ENCODE measurements at regions not wholly inside any gene's neighbourhood (a gene's known extent, or its start where the extent isn't known, plus 50 kb on each side); places are given as distances from the start of the nearest gene placed in this dataset.

- H3K4me3 ChIP-seq (ENCODE audit: control insufficient read depth, low read depth, low read length): no peak overlapping the region
- TF ChIP-seq CTCF (conservative IDR thresholded peaks at IDR 0.05; ENCODE audit: control insufficient read depth, insufficient read depth, low read depth, low read length): no peak
- no peak for DNase-seq (ENCODE audit: low read depth)
Measured at GRCh38 chr2:122639176-122639575, 883.7 kb downstream of the TSN start.

DNA sequence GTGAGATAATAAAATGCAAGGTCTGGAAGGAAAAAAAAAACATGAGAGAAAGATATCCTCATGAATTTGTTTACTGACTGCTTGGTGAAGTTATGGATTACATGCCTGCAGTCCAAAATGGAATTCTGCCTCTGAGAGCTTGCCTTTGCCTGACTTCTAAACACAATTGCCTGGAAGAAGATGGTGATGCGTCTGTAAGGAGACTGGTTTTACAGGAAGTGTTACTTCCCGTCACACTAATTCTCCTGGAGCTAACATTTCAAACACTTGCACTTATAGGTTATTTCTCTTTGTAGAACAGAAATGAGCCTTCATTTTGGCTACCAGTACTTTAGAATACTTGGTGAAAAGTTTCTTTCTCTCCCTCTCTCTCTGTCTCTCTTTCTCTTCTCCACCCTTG lies 884.3 kb downstream of the TSN start:
- DNase-seq (ENCODE audit: low read depth): no peak
- H3K4me3 ChIP-seq (ENCODE audit: control insufficient read depth, low read depth, low read length): no peak overlapping the region
- TF ChIP-seq CTCF (conservative IDR thresholded peaks at IDR 0.05; ENCODE audit: control insufficient read depth, insufficient read depth, low read depth, low read length): no peak

GRCh38 chr2:122643725-122644329 lies 888.4 kb downstream of the TSN start:
- peak; percentile 95 for DNase-seq (ENCODE audit: low read depth)
- H3K4me3 ChIP-seq (ENCODE audit: control insufficient read depth, low read depth, low read length): no peak overlapping the region
- no peak for TF ChIP-seq CTCF (conservative IDR thresholded peaks at IDR 0.05; ENCODE audit: control insufficient read depth, insufficient read depth, low read depth, low read length)

DNA sequence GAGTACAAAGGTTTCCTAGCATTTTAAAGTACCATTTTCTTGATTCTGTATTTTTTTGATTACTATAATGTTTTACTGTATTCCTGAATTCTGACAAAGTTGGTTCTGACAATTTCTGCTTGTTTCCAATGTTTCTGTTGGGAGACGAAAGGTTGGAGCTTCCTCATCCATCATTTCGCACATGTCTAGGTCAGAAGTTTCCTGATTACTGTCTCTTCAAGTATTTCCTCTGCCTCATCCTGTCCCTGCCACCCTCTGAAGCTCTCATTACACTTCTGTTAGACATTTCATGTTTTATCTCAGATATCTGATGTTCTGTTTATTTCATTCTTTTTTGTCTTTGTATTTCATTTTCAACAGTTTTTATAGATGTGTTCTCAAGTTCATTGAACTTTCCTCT lies 895.8 kb downstream of the TSN start:
- no peak for TF ChIP-seq CTCF (conservative IDR thresholded peaks at IDR 0.05; ENCODE audit: control insufficient read depth, insufficient read depth, low read depth, low read length)
- no peak overlapping the region for H3K4me3 ChIP-seq (ENCODE audit: control insufficient read depth, low read depth, low read length)
- peak; percentile 15 for DNase-seq (ENCODE audit: low read depth)

- H3K4me3 ChIP-seq (ENCODE audit: control insufficient read depth, low read depth, low read length): no peak overlapping the region
- no peak for DNase-seq (ENCODE audit: low read depth)
- TF ChIP-seq CTCF (conservative IDR thresholded peaks at IDR 0.05; ENCODE audit: control insufficient read depth, insufficient read depth, low read depth, low read length): no peak
Measured at GRCh38 chr2:122651780-122652179, 896.3 kb downstream of the TSN start.

- DNase-seq (ENCODE audit: low read depth): peak; percentile 10
- no peak for TF ChIP-seq CTCF (conservative IDR thresholded peaks at IDR 0.05; ENCODE audit: control insufficient read depth, insufficient read depth, low read depth, low read length)
- H3K4me3 ChIP-seq (ENCODE audit: control insufficient read depth, low read depth, low read length): no peak overlapping the region
Measured at GRCh38 chr2:122652670-122653069, 897.2 kb downstream of the TSN start.

GRCh38 chr2:122656403-122656802 lies 901.0 kb downstream of the TSN start:
- TF ChIP-seq CTCF (conservative IDR thresholded peaks at IDR 0.05; ENCODE audit: control insufficient read depth, insufficient read depth, low read depth, low read length): no peak
- no peak for DNase-seq (ENCODE audit: low read depth)
- no peak overlapping the region for H3K4me3 ChIP-seq (ENCODE audit: control insufficient read depth, low read depth, low read length)

Data from fibroblast of mammary gland (primary cell).